ENCODE measurements at regions not wholly inside any gene's neighbourhood (a gene's known extent, or its start where the extent isn't known, plus 50 kb on each side); places are given as distances from the start of the nearest gene placed in this dataset.

GRCh38 chr6:8361259-8361658 is 74.1 kb downstream of the SLC35B3 start:
- Histone ChIP-seq H3K4me1 (ENCODE audit: control insufficient read depth, insufficient read depth, low read length) (no peaks in the 10 kb centered on the region), H3K27me3 (ENCODE audit: control insufficient read depth, insufficient read depth, low read length) (no peaks in the 10 kb centered on the region), H3K27ac (ENCODE audit: low read length) (no peak overlapping the region), H3K4me3 (ENCODE audit: low read length) (no peak overlapping the region), H3K9me3 (ENCODE audit: control insufficient read depth, low read depth, low read length) (no peaks in the 10 kb centered on the region), H3K36me3 (ENCODE audit: control insufficient read depth, insufficient read depth, low read length) (no peaks in the 10 kb centered on the region)
- DNase-seq: no peak
- WGBS (ENCODE audit: insufficient coverage, low lambda C conversion rate): 100% methylated on average over 5 of the region's 8 CpGs

- no peaks in the 10 kb centered on the region for H3K4me1 ChIP-seq (ENCODE audit: control insufficient read depth, insufficient read depth, low read length)
- H3K36me3 ChIP-seq (ENCODE audit: control insufficient read depth, insufficient read depth, low read length): no peaks in the 10 kb centered on the region
- no peak overlapping the region for H3K27ac ChIP-seq (ENCODE audit: low read length)
- H3K27me3 ChIP-seq (ENCODE audit: control insufficient read depth, insufficient read depth, low read length): no peaks in the 10 kb centered on the region
- no CpG with 5 or more reads among the region's 4 CpGs for WGBS (ENCODE audit: insufficient coverage, low lambda C conversion rate)
- no peak for DNase-seq
- H3K4me3 ChIP-seq (ENCODE audit: low read length): no peak overlapping the region
- H3K9me3 ChIP-seq (ENCODE audit: control insufficient read depth, low read depth, low read length): no peaks in the 10 kb centered on the region
Measured at GRCh38 chr6:8352966-8353340, 82.4 kb downstream of the SLC35B3 start.

- H3K4me1 ChIP-seq (ENCODE audit: control insufficient read depth, insufficient read depth, low read length): no peaks in the 10 kb centered on the region
- whole genome bisulfite sequencing (ENCODE audit: insufficient coverage, low lambda C conversion rate): no CpG with 5 or more reads among the region's 1 CpG
- no peaks in the 10 kb centered on the region for H3K9me3 ChIP-seq (ENCODE audit: control insufficient read depth, low read depth, low read length)
- no peak overlapping the region for H3K27ac ChIP-seq (ENCODE audit: low read length)
- DNase-seq: no peak
- no peaks in the 10 kb centered on the region for H3K27me3 ChIP-seq (ENCODE audit: control insufficient read depth, insufficient read depth, low read length)
- no peak overlapping the region for H3K4me3 ChIP-seq (ENCODE audit: low read length)
- no peaks in the 10 kb centered on the region for H3K36me3 ChIP-seq (ENCODE audit: control insufficient read depth, insufficient read depth, low read length)
Measured at GRCh38 chr6:8352335-8352965, 82.9 kb downstream of the SLC35B3 start.

- H3K27ac ChIP-seq (ENCODE audit: low read length): no peak overlapping the region
- no peak for DNase-seq
- H3K4me1 ChIP-seq (ENCODE audit: control insufficient read depth, insufficient read depth, low read length): no peaks in the 10 kb centered on the region
- H3K27me3 ChIP-seq (ENCODE audit: control insufficient read depth, insufficient read depth, low read length): no peaks in the 10 kb centered on the region
- no CpG with 5 or more reads among the region's 3 CpGs for WGBS (ENCODE audit: insufficient coverage, low lambda C conversion rate)
- no peaks in the 10 kb centered on the region for H3K9me3 ChIP-seq (ENCODE audit: control insufficient read depth, low read depth, low read length)
- no peak overlapping the region for H3K4me3 ChIP-seq (ENCODE audit: low read length)
- H3K36me3 ChIP-seq (ENCODE audit: control insufficient read depth, insufficient read depth, low read length): no peaks in the 10 kb centered on the region
Measured at GRCh38 chr6:8343600-8343999, 91.7 kb downstream of the SLC35B3 start.

GRCh38 chr6:8342241-8342819 is 93.0 kb downstream of the SLC35B3 start:
- Histone ChIP-seq H3K27ac (ENCODE audit: low read length) (no peak overlapping the region), H3K36me3 (ENCODE audit: control insufficient read depth, insufficient read depth, low read length) (no peaks in the 10 kb centered on the region), H3K4me3 (ENCODE audit: low read length) (no peak overlapping the region), H3K9me3 (ENCODE audit: control insufficient read depth, low read depth, low read length) (no peaks in the 10 kb centered on the region), H3K27me3 (ENCODE audit: control insufficient read depth, insufficient read depth, low read length) (no peaks in the 10 kb centered on the region), H3K4me1 (ENCODE audit: control insufficient read depth, insufficient read depth, low read length) (no peaks in the 10 kb centered on the region)
- WGBS (ENCODE audit: insufficient coverage, low lambda C conversion rate): 92% methylated on average over 6 of the region's 10 CpGs
- DNase-seq: no peak

GRCh38 chr6:8337147-8337546 is 98.2 kb downstream of the SLC35B3 start:
- Histone ChIP-seq H3K4me1 (ENCODE audit: control insufficient read depth, insufficient read depth, low read length) (no peaks in the 10 kb centered on the region), H3K27ac (ENCODE audit: low read length) (no peak overlapping the region), H3K36me3 (ENCODE audit: control insufficient read depth, insufficient read depth, low read length) (no peaks in the 10 kb centered on the region), H3K9me3 (ENCODE audit: control insufficient read depth, low read depth, low read length) (no peaks in the 10 kb centered on the region), H3K27me3 (ENCODE audit: control insufficient read depth, insufficient read depth, low read length) (no peaks in the 10 kb centered on the region), H3K4me3 (ENCODE audit: low read length) (no peak overlapping the region)
- DNase-seq: no peak
- 89% methylated on average over 1 of the region's 4 CpGs for WGBS (ENCODE audit: insufficient coverage, low lambda C conversion rate)

- Histone ChIP-seq H3K27me3 (ENCODE audit: control insufficient read depth, insufficient read depth, low read length) (no peaks in the 10 kb centered on the region), H3K4me1 (ENCODE audit: control insufficient read depth, insufficient read depth, low read length) (no peaks in the 10 kb centered on the region), H3K9me3 (ENCODE audit: control insufficient read depth, low read depth, low read length) (no peaks in the 10 kb centered on the region), H3K36me3 (ENCODE audit: control insufficient read depth, insufficient read depth, low read length) (no peaks in the 10 kb centered on the region), H3K27ac (ENCODE audit: low read length) (no peak overlapping the region), H3K4me3 (ENCODE audit: low read length) (no peak overlapping the region)
- DNase-seq: no peak
- 86% methylated on average over 2 of the region's 11 CpGs for WGBS (ENCODE audit: insufficient coverage, low lambda C conversion rate)
Measured at GRCh38 chr6:8336406-8337057, 98.8 kb downstream of the SLC35B3 start.

- 86% methylated on average over 2 of the region's 7 CpGs for WGBS (ENCODE audit: insufficient coverage, low lambda C conversion rate)
- no peaks in the 10 kb centered on the region for H3K27me3 ChIP-seq (ENCODE audit: control insufficient read depth, insufficient read depth, low read length)
- no peak for DNase-seq
- no peak overlapping the region for H3K4me3 ChIP-seq (ENCODE audit: low read length)
- H3K4me1 ChIP-seq (ENCODE audit: control insufficient read depth, insufficient read depth, low read length): no peaks in the 10 kb centered on the region
- no peaks in the 10 kb centered on the region for H3K36me3 ChIP-seq (ENCODE audit: control insufficient read depth, insufficient read depth, low read length)
- H3K27ac ChIP-seq (ENCODE audit: low read length): no peak overlapping the region
- H3K9me3 ChIP-seq (ENCODE audit: control insufficient read depth, low read depth, low read length): no peaks in the 10 kb centered on the region
Measured at GRCh38 chr6:8335896-8336295, 99.4 kb downstream of the SLC35B3 start.

GRCh38 chr6:8335381-8335780 is 100.0 kb downstream of the SLC35B3 start:
- Histone ChIP-seq H3K9me3 (ENCODE audit: control insufficient read depth, low read depth, low read length) (no peaks in the 10 kb centered on the region), H3K4me3 (ENCODE audit: low read length) (no peak overlapping the region), H3K36me3 (ENCODE audit: control insufficient read depth, insufficient read depth, low read length) (no peaks in the 10 kb centered on the region), H3K27ac (ENCODE audit: low read length) (no peak overlapping the region), H3K27me3 (ENCODE audit: control insufficient read depth, insufficient read depth, low read length) (no peaks in the 10 kb centered on the region), H3K4me1 (ENCODE audit: control insufficient read depth, insufficient read depth, low read length) (no peaks in the 10 kb centered on the region)
- no peak for DNase-seq
- no CpG with 5 or more reads among the region's 1 CpG for WGBS (ENCODE audit: insufficient coverage, low lambda C conversion rate)

GRCh38 chr6:8334113-8334512 is 101.2 kb downstream of the SLC35B3 start:
- Histone ChIP-seq H3K4me1 (ENCODE audit: control insufficient read depth, insufficient read depth, low read length) (no peaks in the 10 kb centered on the region), H3K27me3 (ENCODE audit: control insufficient read depth, insufficient read depth, low read length) (no peaks in the 10 kb centered on the region), H3K36me3 (ENCODE audit: control insufficient read depth, insufficient read depth, low read length) (no peaks in the 10 kb centered on the region), H3K9me3 (ENCODE audit: control insufficient read depth, low read depth, low read length) (no peaks in the 10 kb centered on the region), H3K27ac (ENCODE audit: low read length) (no peak overlapping the region), H3K4me3 (ENCODE audit: low read length) (no peak overlapping the region)
- no peak for DNase-seq
- 68% methylated on average over 3 of the region's 5 CpGs for WGBS (ENCODE audit: insufficient coverage, low lambda C conversion rate)

- Histone ChIP-seq H3K4me1 (ENCODE audit: control insufficient read depth, insufficient read depth, low read length) (no peaks in the 10 kb centered on the region), H3K36me3 (ENCODE audit: control insufficient read depth, insufficient read depth, low read length) (no peaks in the 10 kb centered on the region), H3K27ac (ENCODE audit: low read length) (no peak overlapping the region), H3K4me3 (ENCODE audit: low read length) (no peak overlapping the region), H3K9me3 (ENCODE audit: control insufficient read depth, low read depth, low read length) (no peaks in the 10 kb centered on the region), H3K27me3 (ENCODE audit: control insufficient read depth, insufficient read depth, low read length) (no peaks in the 10 kb centered on the region)
- DNase-seq: no peak
- no CpG with 5 or more reads among the region's 8 CpGs for WGBS (ENCODE audit: insufficient coverage, low lambda C conversion rate)
Measured at GRCh38 chr6:8329562-8329961, 105.8 kb downstream of the SLC35B3 start.

Data from large intestine (tissue), 3 donors.